ENCODE measurements at regions not wholly inside any gene's neighbourhood (a gene's known extent, or its start where the extent isn't known, plus 50 kb on each side); places are given as distances from the start of the nearest gene placed in this dataset.

GRCh38 chr10:35745617-35746403, 103.7 kb upstream of the FZD8 start:
- no peak for DNase-seq (ENCODE audit: low read depth in 2 of 2)

GRCh38 chr10:35743851-35744250, 101.8 kb upstream of the FZD8 start:
- no peak for DNase-seq (ENCODE audit: low read depth in 2 of 2)

- DNase-seq (ENCODE audit: low read depth in 2 of 2), result no peak
Observed at GRCh38 chr10:35743351-35743750, 101.3 kb upstream of the FZD8 start.

- no peak for DNase-seq (ENCODE audit: low read depth in 2 of 2)
Observed at GRCh38 chr10:35739998-35740397, 97.9 kb upstream of the FZD8 start.

GRCh38 chr10:35735412-35735811, 93.3 kb upstream of the FZD8 start:
- DNase-seq (ENCODE audit: low read depth in 2 of 2), result no peak

GRCh38 chr10:35731828-35732227, 89.7 kb upstream of the FZD8 start:
- no peak for DNase-seq (ENCODE audit: low read depth in 2 of 2)

GRCh38 chr10:35728341-35728740, 86.2 kb upstream of the FZD8 start:
- no peak for DNase-seq (ENCODE audit: low read depth in 2 of 2)

GRCh38 chr10:35726846-35727245, 84.8 kb upstream of the FZD8 start:
- DNase-seq (ENCODE audit: low read depth in 2 of 2), result no peak

- DNase-seq (ENCODE audit: low read depth in 2 of 2), result no peak
Observed at GRCh38 chr10:35723992-35724391, 81.9 kb upstream of the FZD8 start.

GRCh38 chr10:35723059-35723458, 81.0 kb upstream of the FZD8 start:
- DNase-seq (ENCODE audit: low read depth in 2 of 2), result no peak

- DNase-seq (ENCODE audit: low read depth in 2 of 2), result no peak
Observed at GRCh38 chr10:35722636-35723035, 80.5 kb upstream of the FZD8 start.

GRCh38 chr10:35722226-35722625, 80.1 kb upstream of the FZD8 start:
- no peak for DNase-seq (ENCODE audit: low read depth in 2 of 2)

- DNase-seq (ENCODE audit: low read depth in 2 of 2), result no peak
Observed at GRCh38 chr10:35720366-35720765, 78.3 kb upstream of the FZD8 start.

- no peak for DNase-seq (ENCODE audit: low read depth in 2 of 2)
Observed at GRCh38 chr10:35716776-35717175, 74.7 kb upstream of the FZD8 start.

- no peak for DNase-seq (ENCODE audit: low read depth in 2 of 2)
Observed at GRCh38 chr10:35712486-35712885, 70.4 kb upstream of the FZD8 start.

- DNase-seq (ENCODE audit: low read depth in 2 of 2), result no peak
Observed at GRCh38 chr10:35711615-35712411, 69.7 kb upstream of the FZD8 start.

- DNase-seq (ENCODE audit: low read depth in 2 of 2), result no peak
Observed at GRCh38 chr10:35707642-35708425, 65.7 kb upstream of the FZD8 start.

- no peak for DNase-seq (ENCODE audit: low read depth in 2 of 2)
Observed at GRCh38 chr10:35706959-35707358, 64.9 kb upstream of the FZD8 start.

GRCh38 chr10:35705671-35706070, 63.6 kb upstream of the FZD8 start:
- DNase-seq (ENCODE audit: low read depth in 2 of 2), result no peak

GRCh38 chr10:35705051-35705450, 63.0 kb upstream of the FZD8 start:
- DNase-seq (ENCODE audit: low read depth in 2 of 2), result no peak

- no peak for DNase-seq (ENCODE audit: low read depth in 2 of 2)
Observed at GRCh38 chr10:35704401-35704800, 62.3 kb upstream of the FZD8 start.

GRCh38 chr10:35700487-35700882, 58.4 kb upstream of the FZD8 start:
- no peak for DNase-seq (ENCODE audit: low read depth in 2 of 2)

All from stimulated activated CD4-positive, alpha-beta T cell treated with anti-CD3 and anti-CD28 coated beads, Interleukin-15, amount 100 ng/mL, for 48 hours (primary cell).